ENCODE measurements at regions not wholly inside any gene's neighbourhood (a gene's known extent, or its start where the extent isn't known, plus 50 kb on each side); places are given as distances from the start of the nearest gene placed in this dataset.

GRCh38 chr2:41718705-41719104, 329.1 kb upstream of the PKDCC start:
- no peak for DNase-seq (ENCODE audit: extremely low spot score)
- Histone ChIP-seq H3K4me3 (ENCODE audit: low read depth, low read length) (no peak overlapping the region), H3K27ac (ENCODE audit: low read depth) (no peak overlapping the region), H3K4me1 (ENCODE audit: insufficient read depth) (no peaks in the 10 kb centered on the region), H3K36me3 (ENCODE audit: insufficient read depth) (no peaks in the 10 kb centered on the region)
- WGBS = 87% methylated on average over 1 of the region's 1 CpG

GRCh38 chr2:41719756-41720155, 328.1 kb upstream of the PKDCC start:
- Histone ChIP-seq H3K4me3 (ENCODE audit: low read depth, low read length) (no peak overlapping the region), H3K27ac (ENCODE audit: low read depth) (no peak overlapping the region), H3K4me1 (ENCODE audit: insufficient read depth) (no peaks in the 10 kb centered on the region), H3K36me3 (ENCODE audit: insufficient read depth) (no peaks in the 10 kb centered on the region)
- no peak for DNase-seq (ENCODE audit: extremely low spot score)
- WGBS = 97% methylated on average over 6 of the region's 6 CpGs

DNA sequence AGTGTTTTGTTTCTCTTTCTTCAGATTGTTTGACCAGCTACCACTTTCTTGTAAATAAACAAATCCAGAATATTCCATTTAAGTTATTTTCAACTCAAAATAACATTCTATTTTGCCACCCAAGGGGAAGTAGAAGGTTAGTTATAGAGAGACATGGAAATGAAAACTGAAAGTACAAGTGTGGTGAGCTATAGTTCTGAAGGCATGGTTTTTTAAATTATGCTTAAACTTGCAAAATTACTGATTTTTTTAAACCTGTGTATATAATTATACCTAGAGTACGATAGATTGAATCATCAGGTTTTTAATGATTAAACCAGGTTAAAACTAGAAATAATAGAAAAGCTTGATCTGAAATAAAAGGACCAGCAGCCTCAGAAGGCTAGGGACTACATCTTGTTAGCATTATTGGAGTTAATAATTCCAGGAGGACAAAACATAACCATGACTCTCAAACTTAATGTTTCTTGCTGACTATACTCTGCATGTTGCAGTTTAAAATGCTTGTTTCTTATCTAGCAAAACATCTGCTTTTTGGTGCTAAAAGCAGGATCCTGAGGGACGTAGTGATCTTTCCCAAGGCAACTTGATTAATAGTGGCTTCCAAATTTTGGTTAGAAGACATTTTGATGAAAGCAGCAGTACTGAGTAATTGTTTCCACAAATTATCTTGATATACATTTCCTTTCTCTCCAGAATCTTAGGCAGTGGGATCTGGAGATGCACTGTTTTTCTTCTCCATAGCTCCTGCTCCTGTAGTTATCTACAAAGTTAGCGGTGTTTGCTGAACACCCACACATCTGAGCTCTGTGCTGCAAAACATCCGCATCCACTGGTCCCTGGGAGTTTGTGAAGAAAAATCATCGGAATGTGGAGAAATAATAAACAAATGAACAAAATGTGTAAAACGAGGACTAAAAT, 327.2 kb upstream of the PKDCC start:
- no peaks in the 10 kb centered on the region for H3K4me1 ChIP-seq (ENCODE audit: insufficient read depth)
- peak overlapping the region; percentile 14 for H3K4me3 ChIP-seq (ENCODE audit: low read depth, low read length)
- 55% methylated on average over 6 of the region's 6 CpGs for WGBS
- no peaks in the 10 kb centered on the region for H3K36me3 ChIP-seq (ENCODE audit: insufficient read depth)
- H3K27ac ChIP-seq (ENCODE audit: low read depth) = no peak overlapping the region
- DNase-seq (ENCODE audit: extremely low spot score) = no peak

DNA sequence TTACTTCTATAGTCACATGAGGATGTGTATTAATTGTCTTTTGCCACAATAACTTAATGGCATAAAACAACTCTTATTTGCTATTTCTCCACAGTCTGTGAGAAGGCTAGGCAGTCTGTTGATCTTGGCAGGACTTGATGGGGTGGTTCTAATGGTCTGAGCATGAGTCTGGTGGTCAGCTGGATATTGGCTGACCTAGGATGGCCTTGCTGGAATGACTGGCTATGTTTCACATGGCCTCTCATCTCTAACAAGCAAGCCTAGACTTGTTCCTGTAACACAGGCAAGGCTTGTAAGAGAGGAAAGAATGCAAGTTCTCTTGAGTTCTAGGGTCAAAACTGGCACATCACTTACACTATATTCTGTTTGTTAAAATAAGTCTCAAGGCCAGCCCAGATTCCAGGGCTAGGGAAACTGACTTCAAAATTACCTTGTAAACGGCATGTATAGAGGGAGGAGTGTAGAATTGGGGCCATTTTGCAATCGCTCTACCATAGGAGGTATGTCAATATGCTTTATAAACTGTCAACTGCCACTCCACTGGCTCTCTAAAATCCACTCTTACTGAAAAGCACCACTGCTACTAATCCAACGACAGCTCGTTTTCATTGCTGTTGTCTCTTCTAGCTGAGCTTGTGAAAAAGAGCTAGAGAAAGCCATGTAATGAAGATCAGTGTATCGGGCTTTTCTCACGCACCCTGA, 325.0 kb upstream of the PKDCC start:
- WGBS = 84% methylated on average over 6 of the region's 6 CpGs

GRCh38 chr2:41723526-41723925, 324.3 kb upstream of the PKDCC start:
- H3K4me3 ChIP-seq (ENCODE audit: low read depth, low read length) = no peak overlapping the region
- H3K27ac ChIP-seq (ENCODE audit: low read depth) = no peak overlapping the region
- no peak for DNase-seq (ENCODE audit: extremely low spot score)
- no peaks in the 10 kb centered on the region for H3K36me3 ChIP-seq (ENCODE audit: insufficient read depth)
- no peaks in the 10 kb centered on the region for H3K4me1 ChIP-seq (ENCODE audit: insufficient read depth)
- WGBS = 55% methylated on average over 3 of the region's 3 CpGs

More for the DNA sequence above, 325.0 kb upstream of the PKDCC start:
- Histone ChIP-seq H3K36me3 (ENCODE audit: insufficient read depth) (no peaks in the 10 kb centered on the region), H3K27ac (ENCODE audit: low read depth) (no peak overlapping the region), H3K4me1 (ENCODE audit: insufficient read depth) (no peaks in the 10 kb centered on the region), H3K4me3 (ENCODE audit: low read depth, low read length) (no peak overlapping the region)
- DNase-seq (ENCODE audit: extremely low spot score) = no peak

GRCh38 chr2:41724465-41724864, 323.4 kb upstream of the PKDCC start:
- Histone ChIP-seq H3K4me1 (ENCODE audit: insufficient read depth) (no peaks in the 10 kb centered on the region), H3K4me3 (ENCODE audit: low read depth, low read length) (no peak overlapping the region), H3K27ac (ENCODE audit: low read depth) (no peak overlapping the region), H3K36me3 (ENCODE audit: insufficient read depth) (no peaks in the 10 kb centered on the region)
- no peak for DNase-seq (ENCODE audit: extremely low spot score)
- WGBS = 50% methylated on average over 3 of the region's 3 CpGs

DNA sequence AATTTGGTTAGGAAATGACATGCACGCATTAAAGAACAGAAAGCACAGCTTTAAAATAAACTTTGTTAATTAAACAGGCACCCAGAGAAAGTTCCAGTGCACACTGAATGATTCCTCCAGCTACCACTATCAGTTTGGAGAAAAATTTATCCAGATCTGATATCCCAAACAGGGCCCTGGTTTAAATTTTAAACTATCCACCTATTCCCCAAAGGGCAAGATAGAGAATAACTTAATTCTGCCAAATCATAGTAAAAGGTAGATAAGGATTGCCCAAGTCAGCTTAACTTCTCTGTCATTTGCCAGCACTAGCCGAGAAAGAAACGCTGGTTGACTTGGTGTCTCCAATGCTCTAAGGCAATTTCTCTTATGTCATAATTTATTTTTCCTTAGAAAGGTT, 321.9 kb upstream of the PKDCC start:
- Histone ChIP-seq H3K4me3 (ENCODE audit: low read depth, low read length) (no peak overlapping the region), H3K27ac (ENCODE audit: low read depth) (no peak overlapping the region), H3K36me3 (ENCODE audit: insufficient read depth) (no peaks in the 10 kb centered on the region), H3K4me1 (ENCODE audit: insufficient read depth) (no peaks in the 10 kb centered on the region)
- no peak for DNase-seq (ENCODE audit: extremely low spot score)
- WGBS = 97% methylated on average over 3 of the region's 3 CpGs

DNA sequence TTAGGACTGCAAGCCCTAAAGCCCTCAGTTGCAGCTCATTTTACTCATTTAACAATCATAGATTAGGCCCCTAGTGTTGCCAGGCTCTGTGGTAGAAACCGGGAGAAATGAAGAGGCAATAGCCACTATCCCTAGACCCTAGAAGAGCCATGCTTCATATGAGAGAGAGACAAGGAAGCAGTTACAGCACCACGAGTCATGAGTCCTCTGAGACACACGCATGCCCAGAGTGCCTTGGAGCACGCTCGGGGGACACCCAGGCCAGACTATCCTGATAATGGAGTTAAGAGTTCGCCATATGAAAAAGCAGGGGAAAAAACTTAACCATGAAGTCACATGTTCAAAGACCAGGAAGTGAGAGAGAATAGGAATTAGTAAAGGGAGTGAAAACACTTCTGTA, 321.5 kb upstream of the PKDCC start:
- 94% methylated on average over 6 of the region's 6 CpGs for WGBS
- Histone ChIP-seq H3K4me1 (ENCODE audit: insufficient read depth) (no peaks in the 10 kb centered on the region), H3K27ac (ENCODE audit: low read depth) (no peak overlapping the region), H3K36me3 (ENCODE audit: insufficient read depth) (no peaks in the 10 kb centered on the region), H3K4me3 (ENCODE audit: low read depth, low read length) (no peak overlapping the region)
- no peak for DNase-seq (ENCODE audit: extremely low spot score)

DNA sequence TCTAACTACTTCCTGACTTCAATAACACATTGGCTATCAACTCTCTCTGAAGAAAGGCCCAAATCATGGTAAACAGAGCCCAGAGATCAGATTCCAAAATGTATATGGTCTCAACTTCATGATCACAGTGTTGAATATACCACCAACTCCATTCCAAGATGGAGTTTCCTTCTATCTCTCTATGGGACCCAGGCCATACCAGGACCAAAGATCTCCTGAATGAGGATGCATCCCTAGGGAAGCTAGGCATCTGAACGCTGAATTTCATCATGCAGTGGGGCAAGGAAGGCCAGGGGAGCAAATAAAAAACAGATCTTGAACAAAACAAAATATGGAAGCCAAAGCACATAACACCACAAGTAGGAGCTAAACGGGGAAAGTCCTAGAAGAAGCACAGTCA, 320.7 kb upstream of the PKDCC start:
- Histone ChIP-seq H3K4me3 (ENCODE audit: low read depth, low read length) (no peak overlapping the region), H3K27ac (ENCODE audit: low read depth) (no peak overlapping the region), H3K36me3 (ENCODE audit: insufficient read depth) (no peaks in the 10 kb centered on the region), H3K4me1 (ENCODE audit: insufficient read depth) (no peaks in the 10 kb centered on the region)
- 90% methylated on average over 2 of the region's 2 CpGs for WGBS
- no peak for DNase-seq (ENCODE audit: extremely low spot score)

DNA sequence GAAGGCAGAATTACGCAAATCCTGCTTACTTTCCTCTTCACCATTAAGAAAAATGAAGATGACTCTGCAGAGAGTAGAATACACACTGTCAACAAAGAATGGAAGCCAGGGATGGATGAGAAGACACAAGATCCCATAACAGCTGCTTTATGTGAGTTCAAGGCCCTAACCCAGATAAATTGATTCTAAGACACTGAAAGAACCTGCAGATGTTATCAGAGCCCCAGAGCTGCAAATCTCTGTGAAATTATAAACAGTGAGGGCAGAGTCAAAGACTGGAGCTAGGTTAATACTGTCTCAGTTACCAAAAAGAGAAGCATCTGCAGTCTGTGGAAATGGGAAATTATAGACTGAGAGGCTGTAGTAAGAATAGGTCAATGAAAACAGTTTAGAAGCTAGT, 320.1 kb upstream of the PKDCC start:
- WGBS = 50% methylated on average over 1 of the region's 1 CpG
- Histone ChIP-seq H3K27ac (ENCODE audit: low read depth) (no peak overlapping the region), H3K4me3 (ENCODE audit: low read depth, low read length) (no peak overlapping the region), H3K36me3 (ENCODE audit: insufficient read depth) (no peaks in the 10 kb centered on the region), H3K4me1 (ENCODE audit: insufficient read depth) (no peaks in the 10 kb centered on the region)
- DNase-seq (ENCODE audit: extremely low spot score) = no peak

- WGBS = 49% methylated on average over 5 of the region's 5 CpGs
- no peak overlapping the region for H3K27ac ChIP-seq (ENCODE audit: low read depth)
- DNase-seq (ENCODE audit: extremely low spot score) = no peak
These were observed 319.0 kb upstream of the PKDCC start for GRCh38 chr2:41728788-41729338.

GRCh38 chr2:41729800-41730364, 317.9 kb upstream of the PKDCC start:
- no peak overlapping the region for H3K27ac ChIP-seq (ENCODE audit: low read depth)
- no peaks in the 10 kb centered on the region for H3K36me3 ChIP-seq (ENCODE audit: insufficient read depth)
- 84% methylated on average over 11 of the region's 11 CpGs for WGBS
- H3K4me3 ChIP-seq (ENCODE audit: low read depth, low read length) = no peak overlapping the region
- no peaks in the 10 kb centered on the region for H3K4me1 ChIP-seq (ENCODE audit: insufficient read depth)
- DNase-seq (ENCODE audit: extremely low spot score) = no peak

More at GRCh38 chr2:41728788-41729338, 319.0 kb upstream of the PKDCC start:
- H3K36me3 ChIP-seq (ENCODE audit: insufficient read depth) = no peaks in the 10 kb centered on the region
- no peak overlapping the region for H3K4me3 ChIP-seq (ENCODE audit: low read depth, low read length)
- H3K4me1 ChIP-seq (ENCODE audit: insufficient read depth) = no peaks in the 10 kb centered on the region

GRCh38 chr2:41735006-41735405, 312.8 kb upstream of the PKDCC start:
- H3K27ac ChIP-seq (ENCODE audit: low read depth) = no peak overlapping the region

More at GRCh38 chr2:41735006-41735405, 312.8 kb upstream of the PKDCC start:
- Histone ChIP-seq H3K4me3 (ENCODE audit: low read depth, low read length) (no peak overlapping the region), H3K36me3 (ENCODE audit: insufficient read depth) (no peaks in the 10 kb centered on the region), H3K4me1 (ENCODE audit: insufficient read depth) (no peaks in the 10 kb centered on the region)
- DNase-seq (ENCODE audit: extremely low spot score) = no peak
- 97% methylated on average over 1 of the region's 1 CpG for WGBS
